Colonic mucosa (tissue), 4 donors: ENCODE measurements at regions not wholly inside any gene's neighbourhood (a gene's known extent, or its start where the extent isn't known, plus 50 kb on each side); places are given as distances from the start of the nearest gene placed in this dataset.
"Not testable (repeated sequence)": the region's sequence is repeated elsewhere in the genome, so short reads cannot be mapped to it uniquely, and the experiment has no call there.

Experiments used
- DNase-seq: peaks from one replicate; pipeline ENCODE4 v3.0.0-alpha.2; 2020
- H3K27ac ChIP-seq: fragments of 200-600 bp; one replicate; pipeline ENCODE4 v1.8.0; 2021
- H3K27me3 ChIP-seq: fragments of 200-600 bp; one replicate; pipeline ENCODE4 v1.8.0; 2021
- H3K36me3 ChIP-seq: fragments of 200-600 bp; one replicate; pipeline ENCODE4 v1.8.0; 2021
- H3K4me1 ChIP-seq: fragments of 200-600 bp; one replicate; pipeline ENCODE4 v1.8.0; 2021; ENCODE audit warnings: mild to moderate bottlenecking
- H3K4me3 ChIP-seq: fragments of 200-600 bp; one replicate; pipeline ENCODE4 v1.8.0; 2021
- H3K9ac ChIP-seq, 2 donors: one replicate each; pipeline ENCODE4 v1.7.0; 2013; ENCODE audit warnings: control low read depth in 2 of 2, low read depth in 2 of 2, low read length in 2 of 2
- H3K9me3 ChIP-seq: fragments of 200-600 bp; one replicate; pipeline ENCODE4 v1.8.0; 2021
- CTCF ChIP-seq: fragments of 200-600 bp; IDR thresholded peaks from one replicate; pipeline ENCODE4 v1.8.0; 2022; ENCODE audit warnings: antibody characterized with exemption, mild to moderate bottlenecking
- intact Hi-C: fragments of 100-400 bp; cut with DNase I; formaldehyde crosslinking; loops from one replicate; pipeline ENCODE4 v1.14.1; 2022
- donor health status: healthy.
- donor health status: DM: no; HTN: no; CAD: no.
- donor health status: DM: no; HTN: no; CAD: no.

DNA sequence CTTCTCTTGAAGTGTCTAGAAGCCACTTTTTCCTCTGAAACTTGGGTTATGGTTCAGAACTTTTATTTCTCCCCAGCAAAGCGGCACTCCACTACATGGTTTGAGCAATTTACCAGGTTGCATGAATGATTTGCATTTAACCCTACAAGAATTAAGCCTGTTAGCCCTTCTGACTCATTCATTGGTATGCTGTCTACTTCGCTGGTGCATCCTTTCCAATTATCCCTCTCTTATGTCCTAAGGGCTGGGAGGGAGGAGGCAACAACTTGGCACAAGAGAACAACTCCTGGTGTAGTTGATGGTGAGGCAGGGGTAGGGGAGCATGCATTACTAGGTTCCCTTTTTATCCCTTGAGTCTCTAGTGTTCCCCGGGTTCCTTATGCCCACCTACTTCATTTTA, 293.4 kb upstream of the MEX3C start:
- Histone ChIP-seq H3K9me3 (no peaks in the 10 kb centered on the region), H3K27me3 (no peaks in the 10 kb centered on the region), H3K4me3 (no peak overlapping the region), H3K4me1 (no peaks in the 10 kb centered on the region), H3K36me3 (no peaks in the 10 kb centered on the region), H3K27ac (no peak overlapping the region), H3K9ac (no peak overlapping the region)
- no peak for DNase-seq
- TF ChIP-seq CTCF = no peak
- intact Hi-C loops = no loop called here

- DNase-seq = no peak
- Histone ChIP-seq H3K4me3 (no peak overlapping the region), H3K27me3 (no peaks in the 10 kb centered on the region), H3K27ac (no peak overlapping the region), H3K4me1 (no peaks in the 10 kb centered on the region), H3K36me3 (no peaks in the 10 kb centered on the region), H3K9me3 (no peaks in the 10 kb centered on the region), H3K9ac (no peak overlapping the region)
- intact Hi-C loops = no loop called here
- no peak for TF ChIP-seq CTCF
Measured at GRCh38 chr18:51491678-51492372, 294.3 kb upstream of the MEX3C start.

DNA sequence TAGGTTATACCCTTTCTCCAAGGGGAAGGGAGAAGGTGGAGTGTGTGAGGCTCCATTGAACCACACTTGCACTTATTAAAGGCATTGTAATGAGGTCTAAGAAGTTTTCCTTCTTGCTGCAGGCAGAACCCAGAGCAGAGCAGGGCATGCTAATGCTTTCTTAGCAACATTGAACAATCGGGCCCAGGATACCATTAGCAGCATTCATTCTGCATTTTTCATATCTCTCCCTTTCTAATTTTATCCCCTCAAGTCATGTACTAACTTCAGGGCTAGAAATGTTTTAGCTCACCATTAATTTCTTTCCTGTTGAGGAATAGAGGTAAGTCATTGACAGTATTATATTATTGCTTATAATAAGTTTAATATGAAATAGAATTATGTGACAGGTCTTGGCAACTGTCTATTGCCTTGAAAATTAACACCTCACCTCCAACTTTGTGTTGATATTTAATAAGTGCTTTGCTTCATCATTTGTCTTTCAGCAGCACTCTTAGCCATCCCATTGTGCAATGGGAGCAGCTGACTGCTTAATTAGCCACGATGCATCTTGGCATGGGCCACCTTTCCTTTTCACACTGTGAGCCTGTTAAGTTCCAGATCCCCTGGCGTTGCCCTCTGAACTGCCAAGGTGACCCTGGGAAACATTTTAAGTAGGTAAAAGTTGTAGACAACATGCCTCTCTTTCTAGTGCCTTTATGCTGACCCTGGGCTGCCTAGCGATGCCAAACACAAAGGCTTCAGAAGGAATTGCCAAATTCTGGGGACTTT, 300.8 kb upstream of the MEX3C start:
- no peaks in the 10 kb centered on the region for H3K36me3 ChIP-seq
- no peaks in the 10 kb centered on the region for H3K9me3 ChIP-seq

DNA sequence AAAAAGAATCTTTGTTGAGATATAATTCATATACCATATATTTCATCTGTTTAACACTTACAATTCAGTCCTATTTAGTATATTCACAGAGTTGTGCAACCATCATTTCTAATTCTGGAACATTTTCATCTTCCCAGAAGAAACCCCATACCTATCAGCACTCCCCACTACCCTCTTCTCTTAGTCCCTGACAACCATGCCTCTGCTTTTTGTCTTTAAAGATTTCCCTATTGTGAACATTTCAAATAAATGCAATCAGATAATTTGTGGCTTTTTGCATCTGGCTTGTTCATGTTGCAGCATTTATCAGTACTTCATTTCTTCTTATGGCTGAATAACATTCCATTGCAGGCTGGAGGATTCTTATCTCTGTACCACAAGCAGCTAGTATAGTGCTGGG, 305.9 kb upstream of the MEX3C start:
- no peak for TF ChIP-seq CTCF
- intact Hi-C loops = no loop called here
- Histone ChIP-seq H3K27ac (no peak overlapping the region), H3K9me3 (no peaks in the 10 kb centered on the region), H3K27me3 (no peaks in the 10 kb centered on the region), H3K4me1 (no peaks in the 10 kb centered on the region), H3K9ac (no peak overlapping the region), H3K36me3 (no peaks in the 10 kb centered on the region), H3K4me3 (no peak overlapping the region)
- DNase-seq = no peak

More for the DNA sequence above, 300.8 kb upstream of the MEX3C start:
- intact Hi-C loops = no loop called here
- Histone ChIP-seq H3K4me1 (no peaks in the 10 kb centered on the region), H3K4me3 (no peak overlapping the region), H3K27me3 (no peaks in the 10 kb centered on the region), H3K27ac (no peak overlapping the region), H3K9ac (no peak overlapping the region)
- no peak for TF ChIP-seq CTCF
- no peak for DNase-seq

DNA sequence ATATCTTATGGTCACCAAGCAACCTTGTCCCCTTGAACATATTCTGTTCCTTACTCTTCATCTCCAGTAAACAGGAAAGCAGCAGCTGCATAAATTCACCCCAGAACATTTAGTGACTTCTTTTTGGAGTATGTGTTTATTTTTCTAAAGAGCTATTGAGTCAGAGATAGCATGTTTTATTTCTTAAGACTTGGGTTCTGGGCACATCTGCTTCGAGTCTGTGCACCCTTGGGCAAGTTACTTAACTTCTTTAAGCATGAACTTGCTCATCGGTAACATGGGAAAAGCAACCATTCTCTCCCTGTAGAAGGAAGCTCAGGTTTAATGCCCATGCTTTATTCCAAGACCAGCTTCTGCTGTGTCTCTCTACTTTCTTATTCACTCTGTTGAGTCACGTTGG, 309.3 kb upstream of the MEX3C start:
- no peaks in the 10 kb centered on the region for H3K4me1 ChIP-seq
- no peak for DNase-seq
- H3K4me3 ChIP-seq = no peak overlapping the region
- H3K27ac ChIP-seq = no peak overlapping the region
- H3K27me3 ChIP-seq = no peaks in the 10 kb centered on the region
- H3K9ac ChIP-seq = no peak overlapping the region
- no peaks in the 10 kb centered on the region for H3K36me3 ChIP-seq
- H3K9me3 ChIP-seq = no peaks in the 10 kb centered on the region
- intact Hi-C loops = no loop called here
- TF ChIP-seq CTCF = no peak

DNA sequence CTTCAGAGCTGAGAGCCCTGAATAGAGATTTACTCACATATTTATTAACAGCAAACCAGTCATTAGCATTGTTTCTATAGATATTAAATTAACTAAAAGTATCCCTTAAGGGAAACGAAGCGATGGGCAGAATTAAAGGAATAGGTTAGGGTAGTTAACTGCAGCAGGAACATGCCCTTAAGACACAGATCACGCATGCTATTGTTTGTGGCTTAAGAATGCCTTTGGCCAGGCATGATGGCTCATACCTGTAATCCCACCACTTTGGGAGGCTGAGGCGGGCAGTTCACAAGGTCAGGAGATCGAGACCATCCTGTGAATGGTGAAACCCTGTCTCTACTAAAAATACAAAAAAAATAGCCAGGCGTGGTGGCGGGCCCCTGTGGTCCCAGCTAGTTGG, 310.9 kb upstream of the MEX3C start:
- H3K9ac ChIP-seq, H3K4me1 ChIP-seq, H3K27me3 ChIP-seq, H3K27ac ChIP-seq, H3K4me3 ChIP-seq, H3K9me3 ChIP-seq, intact Hi-C loops, H3K36me3 ChIP-seq, DNase-seq: not testable (repeated sequence)
